IPS-18c (cell line): ENCODE measurements at regions not wholly inside any gene's neighbourhood (a gene's known extent, or its start where the extent isn't known, plus 50 kb on each side); places are given as distances from the start of the nearest gene placed in this dataset.
A peak's percentile ranks its signal among the peaks of the same experiment; 100 is the strongest.
"Not testable (repeated sequence)": the region's sequence is repeated elsewhere in the genome, so short reads cannot be mapped to it uniquely, and the experiment has no call there.

Experiments
- H3K4me3 ChIP-seq: 2 replicates; pipeline ENCODE4 v1.7.0; 2013; ENCODE audit warnings: low read depth, mild to moderate bottlenecking, low read length, moderate library complexity; ENCODE audit not compliant: insufficient read depth
- H3K9me3 ChIP-seq: one replicate; pipeline ENCODE4 v1.6.1; 2013; ENCODE audit warnings: mild to moderate bottlenecking, low read length, moderate library complexity; ENCODE audit not compliant: control insufficient read depth, insufficient read depth

DNA sequence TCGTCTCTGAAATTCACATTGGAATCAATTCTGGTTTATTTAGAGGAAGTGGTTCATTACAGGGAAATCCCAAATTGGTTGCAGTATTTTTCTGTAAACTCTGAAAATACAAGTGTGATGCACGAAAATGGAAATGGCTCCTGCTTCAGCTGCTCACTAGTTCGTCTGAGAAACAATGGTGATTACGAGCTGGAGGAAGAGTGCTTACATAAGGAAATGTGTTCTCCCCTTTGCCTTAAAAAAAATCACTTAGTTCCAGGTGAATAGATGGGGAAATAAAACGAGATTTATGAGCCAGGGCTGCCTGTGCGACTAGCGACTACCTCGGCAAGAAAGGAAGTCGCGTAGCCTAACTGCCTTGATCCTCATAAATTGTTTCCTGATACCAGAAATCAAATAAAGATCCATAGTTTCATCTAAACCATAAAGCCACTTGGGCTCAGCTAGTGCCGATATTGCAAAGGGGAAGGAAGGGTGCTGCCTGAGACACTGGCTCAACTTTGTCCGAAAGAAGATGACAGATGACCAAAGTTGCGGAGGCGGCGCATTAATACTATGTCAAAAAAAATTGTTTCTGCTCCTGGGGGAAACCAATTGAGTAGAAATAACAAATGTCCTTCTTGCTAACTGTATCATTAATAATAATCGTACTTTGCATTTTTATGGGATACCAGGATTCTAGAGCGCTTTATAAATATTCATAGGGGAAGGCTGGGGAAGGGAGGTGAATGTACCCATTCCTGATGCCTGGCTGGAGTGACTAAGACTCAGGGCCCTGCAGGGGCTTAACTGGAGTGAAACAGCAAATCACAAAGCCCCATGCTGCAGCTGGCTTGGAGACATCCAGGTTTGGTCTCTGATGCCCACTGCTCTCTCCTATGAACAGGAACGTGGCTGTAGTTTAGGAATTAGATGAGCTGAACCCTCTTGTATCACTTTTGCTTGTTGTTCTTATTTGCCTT, 185.7 kb downstream of the BLID start:
- peaks cover 3% of the 10 kb centered on the region for H3K9me3 ChIP-seq
- H3K4me3 ChIP-seq = peak overlapping the region; percentile 4

DNA sequence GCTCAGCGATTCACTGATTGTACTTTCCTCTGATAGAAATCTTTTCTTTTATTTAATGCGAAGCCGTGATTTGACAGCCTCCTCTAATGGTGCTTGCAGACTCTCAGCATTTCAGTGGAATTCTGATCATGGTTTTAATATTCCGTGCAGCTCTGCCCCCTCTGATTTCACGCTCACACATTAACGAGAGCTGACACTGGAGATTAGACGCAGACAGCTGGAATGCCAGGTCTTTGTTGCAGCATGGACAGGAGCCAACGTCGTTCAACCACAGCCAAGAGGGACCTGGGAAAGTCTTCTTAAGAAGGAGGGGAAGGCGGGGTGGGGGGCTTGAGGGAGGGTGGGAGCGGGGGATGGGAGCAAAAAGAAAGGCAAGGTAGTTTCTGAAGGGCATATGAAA, 186.4 kb downstream of the BLID start:
- Histone ChIP-seq H3K4me3 (peak overlapping the region; percentile 45; the same call in 1 of the 2 replicates), H3K9me3 (peaks cover 3% of the 10 kb centered on the region)

DNA sequence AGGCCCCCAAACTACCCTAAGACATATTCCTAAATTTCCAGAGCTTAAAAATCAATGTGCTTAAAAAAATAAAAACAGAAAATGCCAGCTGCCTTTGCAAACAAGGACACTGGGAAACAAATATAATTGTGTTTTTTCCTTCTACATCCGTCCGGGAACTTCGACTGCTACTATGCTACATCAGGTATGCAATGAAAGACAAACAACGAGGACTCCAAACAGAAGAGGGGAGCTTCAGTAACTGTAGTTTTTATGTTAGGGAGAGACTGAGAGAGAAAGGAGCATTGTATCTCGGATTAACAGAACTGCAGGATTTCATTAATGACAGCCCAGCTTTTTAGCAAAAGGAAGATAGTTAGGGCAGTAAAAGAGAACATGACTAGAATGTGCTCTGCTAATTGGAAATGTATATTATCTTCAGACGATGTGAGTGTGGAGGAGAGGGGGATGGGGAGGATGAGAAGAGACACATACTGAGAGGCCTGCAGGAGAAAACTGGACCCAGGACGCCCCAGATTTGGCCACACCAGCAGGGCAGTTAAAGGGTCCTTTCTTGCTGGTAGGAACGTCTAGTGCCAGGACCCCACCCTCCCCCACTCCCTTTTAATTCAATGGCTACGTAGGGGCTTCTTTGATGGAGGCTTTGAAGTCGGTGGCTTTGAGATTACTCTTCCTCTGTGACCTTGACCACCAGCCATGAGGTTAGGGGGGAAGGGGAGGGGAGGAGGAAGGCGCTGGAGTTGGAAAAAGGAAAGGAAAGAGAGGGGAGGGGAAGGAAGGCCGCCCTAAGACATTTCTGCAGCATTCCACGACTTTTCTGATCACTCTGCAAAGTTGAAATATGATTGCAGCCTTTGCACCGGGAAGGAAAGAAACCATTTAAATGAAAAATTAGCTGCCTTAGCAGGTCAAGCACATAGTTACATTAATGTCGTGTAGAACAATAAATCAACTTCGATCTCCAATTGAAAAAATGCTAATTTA, 187.1 kb downstream of the BLID start:
- peaks cover 3% of the 10 kb centered on the region for H3K9me3 ChIP-seq
- peak overlapping the region; percentile 45; the same call in 1 of the 2 replicates for H3K4me3 ChIP-seq

DNA sequence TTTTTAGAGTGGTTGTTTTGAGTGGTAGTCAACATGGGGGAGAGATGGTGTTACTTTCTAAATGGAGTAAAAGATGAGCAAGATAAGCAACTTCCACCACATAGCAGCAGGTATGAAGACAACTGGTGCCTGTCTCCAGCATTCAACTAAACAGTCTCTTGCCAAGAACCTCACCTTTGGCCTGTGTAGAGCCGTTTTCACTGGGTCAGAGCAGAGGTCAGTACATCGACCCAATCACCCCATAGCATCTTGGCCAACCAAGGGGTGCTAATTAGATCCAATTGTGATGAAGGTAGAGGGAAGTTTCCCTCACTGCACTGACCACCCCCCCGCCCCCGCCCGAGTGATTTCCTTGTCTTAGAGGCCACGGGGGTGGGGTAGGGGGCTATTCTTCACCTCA, 188.2 kb downstream of the BLID start:
- no peak overlapping the region for H3K4me3 ChIP-seq
- peaks cover 3% of the 10 kb centered on the region for H3K9me3 ChIP-seq

DNA sequence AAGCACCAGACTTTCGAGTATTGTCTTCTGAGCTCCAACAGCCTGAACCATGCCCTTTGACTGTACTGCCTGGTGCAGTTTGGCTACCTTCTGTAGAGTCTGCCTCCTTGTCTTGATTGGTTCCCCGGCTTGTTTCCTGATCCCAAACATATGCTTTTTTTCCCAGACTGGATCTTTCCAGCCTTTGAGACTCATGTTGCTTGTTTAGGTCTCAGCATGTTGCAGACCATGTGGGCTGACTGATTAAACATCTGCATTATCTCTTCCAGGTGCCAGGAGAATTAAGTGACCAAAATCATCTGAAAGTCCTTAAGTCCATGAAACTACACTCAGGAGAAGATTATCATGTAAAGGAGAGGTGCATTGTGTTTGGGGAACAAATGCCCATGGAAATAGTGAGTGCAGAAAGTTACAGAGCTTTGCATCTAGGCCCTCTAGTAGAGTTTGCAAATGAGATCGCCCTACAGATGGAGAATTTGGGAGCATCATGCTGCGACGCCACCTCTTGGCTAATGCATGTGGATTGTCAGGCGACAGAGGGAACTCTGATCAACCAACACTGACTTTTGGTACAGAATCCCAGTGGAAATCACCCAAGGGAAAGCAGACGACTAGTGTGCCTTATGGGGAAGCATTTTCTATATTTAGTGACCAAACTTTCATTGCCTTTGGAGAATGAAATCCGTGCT, 188.8 kb downstream of the BLID start:
- peaks cover 6% of the 10 kb centered on the region for H3K9me3 ChIP-seq
- no peak overlapping the region for H3K4me3 ChIP-seq

DNA sequence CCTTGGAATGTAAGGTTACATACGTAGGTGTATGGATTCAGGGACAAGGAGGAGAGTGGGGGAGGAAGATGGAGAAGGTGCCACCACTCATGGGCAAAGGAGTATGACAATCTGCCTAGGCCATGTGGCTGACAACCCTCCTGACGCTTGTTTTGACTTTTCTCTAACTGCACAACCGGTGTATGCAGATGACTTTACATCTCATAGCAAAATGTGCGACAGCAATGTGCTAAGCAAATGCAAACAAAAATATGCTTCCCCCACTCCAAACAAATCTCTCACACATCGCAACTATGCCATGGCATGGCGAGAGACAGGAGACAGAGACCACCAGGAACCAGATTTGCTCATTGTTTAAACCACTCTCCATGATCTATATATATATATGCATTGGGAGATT, 191.8 kb downstream of the BLID start:
- Histone ChIP-seq H3K4me3 (no peak overlapping the region), H3K9me3 (peaks cover 6% of the 10 kb centered on the region)

DNA sequence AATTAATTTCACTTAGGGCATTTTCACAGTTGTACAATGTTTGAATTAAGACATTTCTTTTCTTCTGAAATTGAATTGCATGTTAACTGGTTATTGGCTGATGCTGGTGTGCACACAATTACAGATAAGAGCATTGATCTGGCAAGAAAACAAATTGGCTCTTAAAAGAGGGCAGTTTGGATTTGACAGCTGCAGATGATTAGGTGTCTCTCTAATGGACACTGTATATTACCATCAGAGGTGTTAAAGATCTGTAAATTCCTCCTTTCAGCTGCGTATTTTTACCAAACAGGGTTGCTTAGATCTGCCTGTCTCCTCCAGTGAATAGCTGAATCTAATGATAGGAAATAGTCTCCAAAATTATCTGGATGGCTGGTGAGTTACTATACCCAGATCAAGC, 198.5 kb downstream of the BLID start:
- no peak overlapping the region for H3K4me3 ChIP-seq
- peaks cover 2% of the 10 kb centered on the region for H3K9me3 ChIP-seq

DNA sequence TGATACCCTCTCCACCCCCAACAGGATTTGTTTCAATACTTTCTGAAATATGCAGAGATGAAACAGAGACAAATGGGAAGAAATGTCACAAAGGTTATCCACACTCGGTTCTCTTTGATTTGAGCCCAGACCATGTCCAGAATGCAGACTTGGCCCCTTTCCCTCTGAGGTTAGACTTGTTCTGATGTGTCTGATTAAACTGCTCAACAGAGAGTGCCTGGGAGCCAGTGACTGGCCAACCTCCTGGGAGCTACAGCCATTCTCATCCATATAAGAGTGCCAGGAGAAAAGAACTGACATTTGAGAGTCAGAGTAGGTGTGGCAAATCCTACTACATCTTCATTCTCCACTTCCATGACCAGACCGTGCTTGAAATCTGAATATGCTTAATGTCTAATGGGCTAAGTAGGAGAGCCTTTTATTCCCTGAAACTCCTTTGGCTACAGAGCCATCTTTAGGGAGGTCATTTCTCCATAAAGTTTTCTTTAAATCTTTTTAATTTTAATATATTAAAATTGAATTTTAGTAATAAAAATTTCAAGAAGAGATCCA, 201.4 kb downstream of the BLID start:
- no peaks in the 10 kb centered on the region for H3K9me3 ChIP-seq
- H3K4me3 ChIP-seq = no peak overlapping the region

DNA sequence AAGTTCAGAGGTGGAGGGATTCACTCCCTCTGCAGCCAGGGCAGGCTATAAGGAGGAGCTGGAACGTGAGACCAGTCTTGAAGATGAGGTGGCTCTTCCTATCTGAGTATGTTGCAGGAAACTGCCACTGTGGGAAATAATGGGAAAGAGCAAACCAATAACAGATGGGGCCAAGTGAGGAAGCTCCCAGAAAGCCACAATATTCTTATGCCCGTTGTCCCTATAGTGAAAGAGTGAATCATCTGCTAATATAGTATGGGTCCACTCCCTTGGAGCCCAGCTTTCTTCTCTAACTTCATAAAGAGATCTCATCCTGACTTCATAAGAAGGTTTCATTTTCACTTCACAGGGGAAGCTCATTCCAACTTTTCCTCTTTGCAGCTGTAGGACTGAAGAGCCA, 206.4 kb downstream of the BLID start:
- Histone ChIP-seq H3K4me3 (no peak overlapping the region), H3K9me3 (no peaks in the 10 kb centered on the region)

DNA sequence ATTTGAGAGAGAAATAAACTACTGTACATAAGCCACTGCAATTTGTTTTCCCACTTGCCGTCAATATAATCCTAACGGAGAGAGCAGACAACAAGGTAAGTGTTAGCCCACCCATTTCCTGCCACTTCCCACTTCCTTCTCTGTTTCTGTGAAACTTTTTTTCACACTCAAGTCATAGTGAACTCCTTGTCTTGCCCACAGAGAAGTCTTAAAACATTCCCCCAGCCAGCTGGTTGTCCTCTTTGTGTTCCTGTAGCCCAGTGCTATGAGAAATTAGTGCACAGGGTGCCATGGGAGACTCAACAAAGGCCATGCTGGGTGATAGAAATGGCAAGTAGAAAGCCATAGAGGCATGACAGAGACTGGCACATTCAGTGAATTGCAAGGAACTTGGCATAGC, 208.6 kb downstream of the BLID start:
- Histone ChIP-seq H3K9me3 (no peaks in the 10 kb centered on the region), H3K4me3 (no peak overlapping the region)

DNA sequence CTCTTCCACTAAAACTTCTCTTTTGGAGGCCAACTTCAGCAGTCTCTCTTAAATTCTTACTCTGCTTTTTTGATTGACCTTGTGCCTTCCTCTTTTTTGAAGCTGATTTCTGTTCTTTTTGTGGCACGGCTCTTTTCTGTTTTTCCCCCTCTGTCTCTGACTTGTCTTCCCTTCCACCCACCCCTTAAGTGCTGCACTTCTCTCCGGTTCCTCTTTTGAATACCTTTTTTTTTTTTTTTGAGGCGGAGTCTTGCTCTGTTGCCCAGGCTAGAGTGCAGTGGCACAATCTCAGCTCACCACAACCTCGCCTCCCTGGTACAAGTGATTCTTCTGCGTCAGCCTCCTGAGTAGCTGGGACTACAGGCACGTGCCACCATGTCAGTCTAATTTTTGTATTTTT, 211.9 kb downstream of the BLID start:
- Histone ChIP-seq H3K4me3 (no peak overlapping the region), H3K9me3 (no peaks in the 10 kb centered on the region)

DNA sequence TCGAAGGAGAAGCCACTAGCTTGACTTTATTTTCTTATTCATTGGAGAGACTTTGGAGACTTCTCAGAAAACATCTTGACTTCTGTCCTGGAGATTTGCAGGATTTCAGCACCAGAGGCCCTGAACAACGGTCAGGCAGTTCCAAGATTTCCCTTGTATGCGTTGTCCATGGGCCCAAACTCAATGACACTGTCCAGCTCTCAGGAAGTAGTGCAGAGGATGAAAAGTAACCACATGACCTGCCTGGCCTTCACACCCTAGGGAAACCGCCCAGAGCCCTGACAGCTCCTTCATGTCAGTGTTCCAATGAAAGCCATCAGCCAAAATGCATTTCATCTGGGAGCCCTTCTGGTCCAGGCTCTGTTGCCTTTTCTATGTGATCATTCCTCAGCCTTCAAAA, 214.1 kb downstream of the BLID start:
- Histone ChIP-seq H3K9me3 (no peaks in the 10 kb centered on the region), H3K4me3 (no peak overlapping the region)

DNA sequence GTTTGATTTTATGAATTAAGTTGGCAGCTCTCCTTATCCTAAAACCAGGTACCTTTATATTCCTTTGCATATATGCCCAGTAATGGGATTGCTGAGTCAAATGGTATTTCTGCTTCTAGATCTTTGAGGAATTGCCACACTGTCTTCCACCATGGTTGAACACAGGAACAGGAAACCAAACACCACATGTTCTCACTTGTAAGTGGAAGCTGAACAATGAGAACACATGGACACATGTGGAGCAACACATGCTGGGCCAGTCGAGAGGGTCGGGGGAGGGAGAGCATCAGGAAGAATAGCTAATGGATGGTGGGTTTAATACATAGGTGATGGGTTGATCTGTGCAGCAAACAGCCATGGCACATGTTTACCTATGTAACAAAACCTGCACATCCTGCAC, 214.6 kb downstream of the BLID start:
- H3K9me3 ChIP-seq = not testable (repeated sequence)

DNA sequence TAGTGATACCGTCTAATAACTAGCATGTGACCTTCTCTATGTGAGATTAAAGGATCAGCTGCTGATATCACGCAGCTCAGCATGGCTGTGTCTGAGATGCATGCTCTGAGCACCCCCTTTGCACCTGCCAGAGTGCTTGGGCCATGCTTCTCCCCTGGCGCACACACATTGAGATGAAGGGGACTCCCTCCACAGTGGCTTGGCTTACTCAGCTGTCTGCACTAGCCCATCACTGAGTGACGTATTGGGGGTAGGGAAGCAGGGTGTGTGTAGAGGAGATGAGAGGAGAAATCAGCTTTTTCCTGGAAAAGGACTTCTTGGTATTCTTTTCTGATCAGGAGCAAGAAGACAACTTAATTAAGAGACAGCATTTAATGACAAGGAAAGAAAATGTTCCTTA, 216.5 kb downstream of the BLID start:
- H3K9me3 ChIP-seq = no peaks in the 10 kb centered on the region
- H3K4me3 ChIP-seq = no peak overlapping the region

More for the DNA sequence above, 214.6 kb downstream of the BLID start:
- not testable (repeated sequence) for H3K4me3 ChIP-seq

DNA sequence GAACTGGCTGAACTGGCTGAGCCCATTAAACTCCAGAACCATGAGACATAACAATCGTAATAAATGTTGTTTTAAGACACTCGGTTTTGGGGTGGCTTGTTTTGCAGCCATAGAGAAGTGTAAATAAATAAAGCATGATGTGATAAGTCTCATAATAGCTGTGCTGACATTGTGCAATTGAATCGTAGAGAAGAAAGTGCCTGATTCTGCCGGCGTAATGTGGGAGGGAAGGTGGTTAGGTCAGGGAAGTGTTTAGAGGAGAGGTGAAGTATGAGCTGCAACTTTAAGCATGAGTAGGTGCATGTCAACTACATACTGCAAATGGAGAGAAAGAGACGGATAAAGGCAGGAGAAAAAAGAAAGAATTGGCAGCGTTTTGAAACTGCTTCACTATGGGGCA, 217.1 kb downstream of the BLID start:
- H3K9me3 ChIP-seq = no peaks in the 10 kb centered on the region
- H3K4me3 ChIP-seq = no peak overlapping the region

DNA sequence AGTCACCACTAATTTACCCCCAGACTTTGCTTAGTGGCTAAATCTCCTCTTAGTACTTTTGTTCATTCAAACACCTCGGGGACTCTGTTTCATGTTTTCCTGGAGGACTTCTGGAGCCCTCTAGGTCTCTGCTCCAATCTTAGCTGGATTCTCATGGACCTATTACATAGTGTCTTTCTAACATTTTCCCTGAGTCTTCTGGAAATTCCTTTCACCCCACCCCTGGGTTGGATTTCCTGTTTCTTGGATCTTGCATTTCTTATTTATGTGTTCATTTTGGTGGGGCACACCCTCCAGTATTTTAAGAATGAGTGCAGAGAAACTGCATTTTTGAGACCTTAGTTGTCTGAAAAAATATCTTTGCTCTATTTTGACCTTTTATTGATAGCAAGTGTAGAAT, 220.1 kb downstream of the BLID start:
- H3K4me3 ChIP-seq = no peak overlapping the region
- no peaks in the 10 kb centered on the region for H3K9me3 ChIP-seq

DNA sequence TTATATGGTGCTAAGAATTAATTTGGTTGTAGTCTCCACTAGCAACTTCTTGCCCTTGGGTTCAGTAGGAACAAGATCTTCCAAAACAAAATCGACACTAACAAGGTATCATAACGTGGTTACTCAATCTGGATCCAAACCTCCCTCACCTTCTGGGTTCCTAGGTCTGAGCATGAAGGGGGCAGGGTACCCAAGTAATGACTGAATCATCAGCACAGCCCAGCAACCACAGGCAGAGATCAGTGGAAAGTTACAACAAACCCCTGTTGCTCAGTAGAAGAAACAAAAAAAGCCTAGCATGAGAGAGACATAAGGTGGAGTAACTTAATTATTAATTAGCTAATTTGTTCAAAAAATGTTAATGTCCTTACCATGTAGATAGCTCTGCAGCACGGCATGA, 221.4 kb downstream of the BLID start:
- H3K4me3 ChIP-seq = no peak overlapping the region
- no peaks in the 10 kb centered on the region for H3K9me3 ChIP-seq
